ENCODE measurements at regions not wholly inside any gene's neighbourhood (a gene's known extent, or its start where the extent isn't known, plus 50 kb on each side); places are given as distances from the start of the nearest gene placed in this dataset.

GRCh38 chr10:123373591-123373990 lies 219.4 kb downstream of the BUB3 start:
- DNase-seq (ENCODE audit: low read depth), result no peak
- no peak overlapping the region for H3K4me3 ChIP-seq (ENCODE audit: low read depth, low read length)
- TF ChIP-seq CTCF (conservative IDR thresholded peaks at IDR 0.05; ENCODE audit: low read depth, low read length), result no peak

- no peak for DNase-seq (ENCODE audit: low read depth)
- H3K4me3 ChIP-seq (ENCODE audit: low read depth, low read length), result no peak overlapping the region
- TF ChIP-seq CTCF (conservative IDR thresholded peaks at IDR 0.05; ENCODE audit: low read depth, low read length), result no peak
These were observed 220.9 kb downstream of the BUB3 start for GRCh38 chr10:123375097-123375496.

- H3K4me3 ChIP-seq (ENCODE audit: low read depth, low read length), result no peak overlapping the region
- no peak for DNase-seq (ENCODE audit: low read depth)
- no peak for TF ChIP-seq CTCF (conservative IDR thresholded peaks at IDR 0.05; ENCODE audit: low read depth, low read length)
These were observed 221.5 kb downstream of the BUB3 start for GRCh38 chr10:123375738-123376137.

GRCh38 chr10:123377883-123378282 lies 223.7 kb downstream of the BUB3 start:
- TF ChIP-seq CTCF (conservative IDR thresholded peaks at IDR 0.05; ENCODE audit: low read depth, low read length), result no peak
- H3K4me3 ChIP-seq (ENCODE audit: low read depth, low read length), result no peak overlapping the region
- DNase-seq (ENCODE audit: low read depth), result no peak

GRCh38 chr10:123378302-123378701 lies 224.1 kb downstream of the BUB3 start:
- no peak overlapping the region for H3K4me3 ChIP-seq (ENCODE audit: low read depth, low read length)

DNA sequence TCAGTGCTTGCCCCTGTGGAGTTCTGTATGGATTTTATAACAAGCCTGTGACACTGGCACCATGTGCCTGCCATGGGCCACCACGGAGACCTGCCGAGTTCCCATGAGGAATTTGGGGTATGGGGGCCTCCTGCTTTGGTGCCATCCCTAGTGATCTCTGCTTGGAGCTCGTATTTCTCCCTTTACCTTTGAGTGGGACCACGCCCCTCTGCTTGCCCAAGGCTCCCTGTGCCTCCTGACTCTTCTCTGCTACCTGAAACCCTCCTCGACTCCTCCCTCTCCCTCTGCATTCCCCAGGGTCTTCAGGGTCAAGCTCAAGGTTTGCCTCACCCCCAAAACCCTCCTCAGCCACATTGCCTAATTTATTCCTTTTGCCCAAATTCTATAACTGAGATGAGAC lies 225.0 kb downstream of the BUB3 start:
- no peak for DNase-seq (ENCODE audit: low read depth)

More at GRCh38 chr10:123378302-123378701, 224.1 kb downstream of the BUB3 start:
- no peak for TF ChIP-seq CTCF (conservative IDR thresholded peaks at IDR 0.05; ENCODE audit: low read depth, low read length)
- no peak for DNase-seq (ENCODE audit: low read depth)

More for the DNA sequence above, 225.0 kb downstream of the BUB3 start:
- H3K4me3 ChIP-seq (ENCODE audit: low read depth, low read length), result no peak overlapping the region
- TF ChIP-seq CTCF (conservative IDR thresholded peaks at IDR 0.05; ENCODE audit: low read depth, low read length), result no peak

Data from epithelial cell of proximal tubule (primary cell).